ENCODE measurements at regions not wholly inside any gene's neighbourhood (a gene's known extent, or its start where the extent isn't known, plus 50 kb on each side); places are given as distances from the start of the nearest gene placed in this dataset.

GRCh38 chr1:201649761-201650622 lies 111.1 kb downstream of the NAV1 start:
- TF ChIP-seq, protein P1, sequence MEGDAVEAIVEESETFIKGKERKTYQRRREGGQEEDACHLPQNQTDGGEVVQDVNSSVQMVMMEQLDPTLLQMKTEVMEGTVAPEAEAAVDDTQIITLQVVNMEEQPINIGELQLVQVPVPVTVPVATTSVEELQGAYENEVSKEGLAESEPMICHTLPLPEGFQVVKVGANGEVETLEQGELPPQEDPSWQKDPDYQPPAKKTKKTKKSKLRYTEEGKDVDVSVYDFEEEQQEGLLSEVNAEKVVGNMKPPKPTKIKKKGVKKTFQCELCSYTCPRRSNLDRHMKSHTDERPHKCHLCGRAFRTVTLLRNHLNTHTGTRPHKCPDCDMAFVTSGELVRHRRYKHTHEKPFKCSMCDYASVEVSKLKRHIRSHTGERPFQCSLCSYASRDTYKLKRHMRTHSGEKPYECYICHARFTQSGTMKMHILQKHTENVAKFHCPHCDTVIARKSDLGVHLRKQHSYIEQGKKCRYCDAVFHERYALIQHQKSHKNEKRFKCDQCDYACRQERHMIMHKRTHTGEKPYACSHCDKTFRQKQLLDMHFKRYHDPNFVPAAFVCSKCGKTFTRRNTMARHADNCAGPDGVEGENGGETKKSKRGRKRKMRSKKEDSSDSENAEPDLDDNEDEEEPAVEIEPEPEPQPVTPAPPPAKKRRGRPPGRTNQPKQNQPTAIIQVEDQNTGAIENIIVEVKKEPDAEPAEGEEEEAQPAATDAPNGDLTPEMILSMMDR (IDR thresholded peaks at IDR 0.05) = no peak
- TF ChIP-seq ZFX (IDR thresholded peaks at IDR 0.05; ENCODE audit: borderline replicate concordance) = no peak

All from 22Rv1 (cell line).